ENCODE measurements at regions not wholly inside any gene's neighbourhood (a gene's known extent, or its start where the extent isn't known, plus 50 kb on each side); places are given as distances from the start of the nearest gene placed in this dataset.

GRCh38 chr3:73299184-73299691 lies 237.8 kb downstream of the EBLN2 start:
- H3K4me1 ChIP-seq, result no peaks in the 10 kb centered on the region
- Mint-ChIP-seq H3K27me3 (ENCODE audit: insufficient read depth, unreplicated experiment) (peaks cover 12% of the 10 kb centered on the region), H3K36me3 (ENCODE audit: insufficient read depth, unreplicated experiment) (no peaks in the 10 kb centered on the region), H3K4me1 (ENCODE audit: low read depth, unreplicated experiment) (no peaks in the 10 kb centered on the region), H3K9me3 (ENCODE audit: unreplicated experiment) (no peaks in the 10 kb centered on the region), H3K4me3 (ENCODE audit: unreplicated experiment) (no peak overlapping the region), H3K27ac (ENCODE audit: unreplicated experiment) (no peak overlapping the region)
- POLR2A ChIA-PET, result no interaction called here
- no peaks in the 10 kb centered on the region for H3K9me3 ChIP-seq
- no peaks in the 10 kb centered on the region for H3K36me3 ChIP-seq (ENCODE audit: control insufficient read depth, insufficient read depth, low read length)
- H3K4me3 ChIP-seq (ENCODE audit: low read depth, low read length), result no peak overlapping the region
- no peak for TF ChIP-seq CTCF (IDR thresholded peaks at IDR 0.05; ENCODE audit: insufficient read depth in 1 of 2, low read depth in 1 of 2, low read length in 1 of 2, severe bottlenecking in 1 of 2, unreplicated experiment in 1 of 2)
- CTCF ChIA-PET, result no interaction called here
- no peak for DNase-seq
- no peaks in the 10 kb centered on the region; the same call in 1 of the 2 replicates for H3K27me3 ChIP-seq (replicated peaks; ENCODE audit: control insufficient read depth, insufficient read depth, low read length)
- intact Hi-C loops (cut with micrococcal nuclease; ENCODE audit: unreplicated experiment), result no loop called here
- BruUV-seq (replicated peaks), result no TSS peak

GRCh38 chr3:73314151-73314951 lies 252.9 kb downstream of the EBLN2 start:
- no peak for DNase-seq
- Mint-ChIP-seq H3K27me3 (ENCODE audit: insufficient read depth, unreplicated experiment) (peaks cover 3% of the 10 kb centered on the region), H3K9me3 (ENCODE audit: unreplicated experiment) (no peaks in the 10 kb centered on the region), H3K4me1 (ENCODE audit: low read depth, unreplicated experiment) (no peaks in the 10 kb centered on the region), H3K27ac (ENCODE audit: unreplicated experiment) (no peak overlapping the region), H3K36me3 (ENCODE audit: insufficient read depth, unreplicated experiment) (no peaks in the 10 kb centered on the region), H3K4me3 (ENCODE audit: unreplicated experiment) (no peak overlapping the region)
- Histone ChIP-seq H3K27me3 (replicated peaks; ENCODE audit: control insufficient read depth, insufficient read depth, low read length) (no peaks in the 10 kb centered on the region), H3K4me1 (no peaks in the 10 kb centered on the region), H3K9me3 (no peaks in the 10 kb centered on the region), H3K36me3 (ENCODE audit: control insufficient read depth, insufficient read depth, low read length) (no peaks in the 10 kb centered on the region), H3K4me3 (ENCODE audit: low read depth, low read length) (no peak overlapping the region)
- no TSS peak for BruUV-seq (replicated peaks)
- no peak for TF ChIP-seq CTCF (IDR thresholded peaks at IDR 0.05; ENCODE audit: insufficient read depth in 1 of 2, low read depth in 1 of 2, low read length in 1 of 2, severe bottlenecking in 1 of 2, unreplicated experiment in 1 of 2)
- intact Hi-C loops (cut with micrococcal nuclease; ENCODE audit: unreplicated experiment), result no loop called here
- ChIA-PET POLR2A (no interaction called here), CTCF (no interaction called here)

GRCh38 chr3:73315706-73316105 lies 254.2 kb downstream of the EBLN2 start:
- ChIA-PET POLR2A (no interaction called here), CTCF (no interaction called here)
- Histone ChIP-seq H3K9me3 (no peaks in the 10 kb centered on the region), H3K36me3 (ENCODE audit: control insufficient read depth, insufficient read depth, low read length) (no peaks in the 10 kb centered on the region), H3K4me1 (no peaks in the 10 kb centered on the region), H3K27me3 (replicated peaks; ENCODE audit: control insufficient read depth, insufficient read depth, low read length) (no peaks in the 10 kb centered on the region), H3K4me3 (ENCODE audit: low read depth, low read length) (no peak overlapping the region)
- TF ChIP-seq CTCF (IDR thresholded peaks at IDR 0.05; ENCODE audit: insufficient read depth in 1 of 2, low read depth in 1 of 2, low read length in 1 of 2, severe bottlenecking in 1 of 2, unreplicated experiment in 1 of 2), result no peak
- intact Hi-C loops (cut with micrococcal nuclease; ENCODE audit: unreplicated experiment), result no loop called here
- H3K4me1 Mint-ChIP-seq (ENCODE audit: low read depth, unreplicated experiment), result no peaks in the 10 kb centered on the region
- no peak overlapping the region for H3K4me3 Mint-ChIP-seq (ENCODE audit: unreplicated experiment)
- H3K36me3 Mint-ChIP-seq (ENCODE audit: insufficient read depth, unreplicated experiment), result no peaks in the 10 kb centered on the region
- H3K27ac Mint-ChIP-seq (ENCODE audit: unreplicated experiment), result no peak overlapping the region
- DNase-seq, result no peak
- H3K27me3 Mint-ChIP-seq (ENCODE audit: insufficient read depth, unreplicated experiment), result peaks cover 3% of the 10 kb centered on the region
- no TSS peak for BruUV-seq (replicated peaks)
- H3K9me3 Mint-ChIP-seq (ENCODE audit: unreplicated experiment), result no peaks in the 10 kb centered on the region

Data from Caco-2 (cell line).